ENCODE measurements at regions not wholly inside any gene's neighbourhood (a gene's known extent, or its start where the extent isn't known, plus 50 kb on each side); places are given as distances from the start of the nearest gene placed in this dataset.

DNA sequence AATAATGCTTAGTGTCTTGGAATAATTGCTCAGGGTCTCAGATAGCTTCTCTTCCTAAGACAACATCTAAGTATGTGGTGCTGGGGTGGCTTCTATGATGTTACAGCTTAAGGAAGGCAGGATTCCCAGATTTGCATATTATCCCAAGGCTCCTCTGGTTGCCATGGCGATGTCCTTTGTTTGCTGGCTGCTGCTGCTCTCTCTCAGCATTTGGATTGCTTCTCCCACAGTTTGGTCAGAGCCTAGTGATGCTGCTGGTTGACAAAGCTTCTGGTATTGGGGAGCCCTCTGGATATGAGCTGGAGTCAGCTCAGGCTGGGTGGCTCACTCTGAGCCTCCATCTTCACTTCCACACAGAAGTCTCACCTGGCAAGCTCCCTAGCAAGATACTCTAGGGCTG lies 56.4 kb upstream of the FBXO33 start:
- no peak for DNase-seq (ENCODE audit: low read depth in 2 of 2)

DNA sequence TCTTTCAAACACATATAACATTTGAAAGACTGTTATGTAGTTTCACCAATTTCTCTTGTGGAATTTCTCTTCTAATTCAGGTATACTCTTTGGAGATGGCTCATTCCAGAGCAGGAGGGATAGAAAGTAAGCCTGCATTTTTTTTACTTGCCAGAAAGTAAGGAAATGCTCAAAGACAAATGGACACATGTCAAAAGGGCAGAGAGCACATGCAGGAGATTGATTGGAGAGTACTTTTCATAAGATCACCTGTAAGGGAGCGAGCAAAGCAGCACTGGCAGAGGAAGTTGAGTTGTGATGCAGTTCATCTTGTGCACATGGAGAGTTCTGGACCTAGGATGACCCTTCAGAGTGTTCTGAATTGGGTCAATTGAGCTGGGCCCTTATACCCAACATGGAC lies 51.4 kb upstream of the FBXO33 start:
- no peak for DNase-seq (ENCODE audit: low read depth in 2 of 2)
